ENCODE measurements at regions not wholly inside any gene's neighbourhood (a gene's known extent, or its start where the extent isn't known, plus 50 kb on each side); places are given as distances from the start of the nearest gene placed in this dataset.

DNA sequence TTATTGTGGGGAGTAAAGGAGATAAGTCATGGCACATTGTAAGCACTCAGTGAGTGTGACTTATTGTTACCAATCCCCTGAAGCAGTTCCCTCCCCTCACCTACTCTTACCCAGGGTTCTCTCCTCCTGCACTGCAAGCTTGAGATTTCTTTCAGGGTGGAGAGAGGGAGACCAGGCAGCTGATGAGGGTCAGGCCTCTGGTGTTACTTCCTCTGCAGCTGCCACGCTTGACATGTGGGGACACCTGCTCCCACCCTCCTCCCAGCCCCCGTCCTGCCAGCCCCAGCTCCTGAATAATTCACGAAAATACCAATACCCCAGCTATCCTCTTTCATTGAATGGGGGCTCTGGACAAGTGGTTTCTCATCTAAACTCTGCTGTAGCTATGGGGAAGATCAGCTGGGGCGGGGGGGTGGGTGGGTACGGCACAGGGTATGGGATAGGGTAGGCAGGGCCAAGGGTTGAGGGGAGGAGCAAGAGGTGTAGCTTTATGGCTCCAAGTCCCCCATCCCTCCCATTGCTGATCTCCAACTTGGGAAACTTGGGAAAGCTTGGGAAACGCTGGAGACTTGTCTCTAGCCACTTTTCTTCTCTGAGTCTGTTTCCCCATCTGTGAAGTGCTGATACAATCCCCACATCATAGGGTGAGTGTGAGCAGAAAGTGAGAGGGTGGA, 148.5 kb upstream of the PJA1 start:
- no peak for TF ChIP-seq POLR2A (IDR thresholded peaks at IDR 0.05; ENCODE audit: low read depth, low read length)
- DNase-seq (ENCODE audit: insufficient read length, low spot score), result no peak
- no peak for FAIRE-seq

DNA sequence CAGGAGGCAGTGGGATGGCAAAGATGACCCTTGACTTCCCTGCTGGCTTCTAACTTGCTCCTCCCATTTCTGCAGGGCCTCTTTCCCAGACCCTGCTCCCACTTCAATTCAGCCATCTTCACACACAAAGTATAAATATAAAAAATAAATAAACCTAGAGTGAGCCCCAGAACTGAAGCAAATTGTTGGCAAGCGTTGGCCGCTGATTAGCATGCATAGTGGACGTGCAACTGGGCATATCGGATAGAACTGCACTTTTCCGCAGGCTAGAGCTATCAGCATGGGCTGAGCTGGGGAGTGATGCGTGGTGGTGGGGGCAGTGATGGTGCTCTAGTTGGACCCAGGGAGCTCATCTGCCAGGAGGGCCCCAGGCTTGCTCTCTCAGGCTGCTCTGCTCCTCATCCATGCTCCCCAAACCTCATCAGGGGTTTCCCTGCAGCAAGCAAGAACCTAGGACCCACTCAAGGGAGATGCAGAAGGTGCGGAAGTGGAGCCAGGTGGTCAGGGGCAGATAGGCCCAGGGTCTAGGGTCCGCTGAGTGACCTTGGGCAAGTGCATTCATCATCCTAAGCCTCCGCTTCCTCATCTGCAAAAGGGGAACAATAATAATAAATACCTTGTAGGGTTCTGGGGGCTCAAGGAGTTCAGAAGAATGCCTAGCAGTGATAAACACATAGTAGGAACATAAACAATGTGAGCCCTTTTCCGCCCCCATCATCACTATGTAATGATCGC, 146.8 kb upstream of the PJA1 start:
- no peak for FAIRE-seq
- TF ChIP-seq PAX5 (IDR thresholded peaks at IDR 0.05; ENCODE audit: insufficient read depth, low read length, severe bottlenecking) (no peak), POLR2A (IDR thresholded peaks at IDR 0.05; ENCODE audit: low read depth, low read length) (no peak), SPI1 (IDR thresholded peaks at IDR 0.05; ENCODE audit: low read depth, low read length) (no peak), TAF1 (IDR thresholded peaks at IDR 0.05; ENCODE audit: low read depth, low read length) (no peak), POU2F2 (IDR thresholded peaks at IDR 0.05; ENCODE audit: low read depth, low read length) (no peak), POLR2AphosphoS5 (IDR thresholded peaks at IDR 0.05; ENCODE audit: low read depth, low read length) (no peak)
- DNase-seq (ENCODE audit: insufficient read length, low spot score), result no peak

DNA sequence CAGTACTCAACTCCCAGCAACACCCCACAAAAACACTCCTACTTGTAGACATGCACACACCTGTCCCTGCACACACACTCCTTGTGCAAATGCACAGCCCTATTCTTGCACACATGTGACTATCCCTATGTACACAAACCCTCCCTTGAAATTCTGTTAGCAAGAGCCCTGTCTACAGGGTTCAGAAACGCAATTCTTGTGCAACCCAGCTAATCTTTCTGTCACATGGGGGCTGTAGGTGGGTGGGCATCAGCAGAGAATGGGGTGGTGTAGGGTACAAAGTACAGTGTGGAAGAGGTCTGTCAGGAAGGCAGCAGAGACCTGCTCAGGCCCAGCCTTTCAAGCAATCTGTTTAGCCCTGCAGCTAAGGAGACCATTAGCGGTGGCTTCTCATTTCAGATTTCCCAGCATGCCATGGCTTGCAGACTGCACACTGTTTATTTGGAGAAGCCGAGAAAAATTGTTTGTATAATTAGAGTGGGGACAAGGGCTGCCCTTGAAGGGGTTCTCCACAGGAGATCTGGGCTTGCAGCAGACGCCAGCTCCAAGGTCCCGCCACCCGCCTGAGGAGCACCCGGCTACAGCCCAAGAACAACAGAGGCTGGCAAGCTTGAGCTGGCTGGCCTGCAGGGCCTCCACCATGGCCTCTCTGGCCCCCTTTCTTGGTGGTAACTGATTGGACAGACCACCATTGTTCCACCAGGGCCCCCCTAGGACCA, 144.0 kb upstream of the PJA1 start:
- FAIRE-seq (no peak), DNase-seq (ENCODE audit: insufficient read length, low spot score) (no peak)
- TF ChIP-seq POLR2A (IDR thresholded peaks at IDR 0.05; ENCODE audit: low read depth, low read length) (no peak), TAF1 (IDR thresholded peaks at IDR 0.05; ENCODE audit: low read depth, low read length) (no peak)

DNA sequence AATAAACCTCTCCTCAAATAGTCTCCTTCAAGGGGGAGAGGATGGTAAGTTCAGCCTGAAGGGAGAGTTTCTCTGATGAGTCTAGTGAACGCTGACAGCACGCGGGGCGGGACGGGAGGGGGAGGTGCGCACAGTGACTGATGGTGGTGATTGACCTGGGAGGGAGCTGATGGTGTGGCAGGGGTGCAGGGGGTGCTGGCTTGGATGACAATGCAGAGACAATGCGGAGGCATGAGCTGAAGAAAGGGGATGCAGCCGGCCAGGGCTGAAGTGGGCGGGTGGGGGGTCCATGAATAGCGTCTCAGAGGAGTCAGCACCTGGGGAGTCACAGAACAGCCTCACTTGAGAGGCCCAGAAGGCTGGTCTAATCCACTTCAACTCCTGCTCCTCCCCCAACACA, 142.5 kb upstream of the PJA1 start:
- DNase-seq (ENCODE audit: insufficient read length, low spot score) (no peak), FAIRE-seq (no peak)
- no peak for TF ChIP-seq PAX5 (IDR thresholded peaks at IDR 0.05; ENCODE audit: insufficient read depth, low read length, severe bottlenecking)
- TF ChIP-seq TAF1 (IDR thresholded peaks at IDR 0.05; ENCODE audit: low read depth, low read length), result no peak
- no peak for TF ChIP-seq POLR2A (IDR thresholded peaks at IDR 0.05; ENCODE audit: low read depth, low read length)
- TF ChIP-seq POU2F2 (IDR thresholded peaks at IDR 0.05; ENCODE audit: low read depth, low read length), result no peak
- no peak for TF ChIP-seq SPI1 (IDR thresholded peaks at IDR 0.05; ENCODE audit: low read depth, low read length)
- no peak for TF ChIP-seq POLR2AphosphoS5 (IDR thresholded peaks at IDR 0.05; ENCODE audit: low read depth, low read length)

DNA sequence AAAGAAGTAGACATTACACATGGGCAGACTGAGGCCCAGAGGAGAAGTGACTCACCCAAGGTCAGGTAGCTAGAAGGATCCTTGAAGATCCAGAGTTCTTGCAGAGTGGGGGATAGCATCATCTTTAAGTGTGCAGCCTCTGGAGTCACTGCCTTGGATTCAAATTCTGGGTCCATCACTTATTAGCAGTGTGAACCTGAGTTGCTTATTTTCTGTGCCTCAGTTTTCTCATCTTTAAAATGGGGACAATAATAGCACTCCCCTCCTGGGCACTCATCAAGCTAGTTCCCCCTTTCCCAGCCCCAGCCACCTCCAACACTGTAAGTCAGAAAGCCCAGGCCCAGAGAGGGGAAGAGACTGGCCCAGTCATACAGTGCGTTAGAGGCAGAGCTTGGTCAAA, 141.8 kb upstream of the PJA1 start:
- TF ChIP-seq POLR2A (IDR thresholded peaks at IDR 0.05; ENCODE audit: low read depth, low read length), result no peak
- no peak for TF ChIP-seq PAX5 (IDR thresholded peaks at IDR 0.05; ENCODE audit: insufficient read depth, low read length, severe bottlenecking)
- TF ChIP-seq POLR2AphosphoS5 (IDR thresholded peaks at IDR 0.05; ENCODE audit: low read depth, low read length), result no peak
- no peak for TF ChIP-seq SPI1 (IDR thresholded peaks at IDR 0.05; ENCODE audit: low read depth, low read length)
- no peak for TF ChIP-seq TAF1 (IDR thresholded peaks at IDR 0.05; ENCODE audit: low read depth, low read length)
- TF ChIP-seq POU2F2 (IDR thresholded peaks at IDR 0.05; ENCODE audit: low read depth, low read length), result no peak
- no peak for FAIRE-seq
- DNase-seq (ENCODE audit: insufficient read length, low spot score), result no peak

DNA sequence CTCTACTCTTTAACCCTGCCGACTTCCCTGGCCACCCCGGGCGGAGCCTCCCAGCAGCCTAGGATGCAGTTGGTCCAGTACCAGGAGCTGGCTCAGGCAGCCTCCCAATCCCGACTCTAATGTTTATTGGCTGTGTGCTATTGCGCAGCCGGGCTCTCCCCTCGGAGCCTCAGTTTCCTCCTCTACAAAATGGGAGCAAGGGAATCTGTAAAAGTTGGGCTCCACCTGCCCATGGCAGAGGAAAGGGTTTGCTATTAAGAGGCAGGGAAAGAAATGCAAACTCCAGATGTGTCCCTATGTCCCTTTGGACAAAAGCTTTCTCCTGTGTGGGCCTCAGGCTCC, 140.8 kb upstream of the PJA1 start:
- DNase-seq (ENCODE audit: insufficient read length, low spot score) (no peak), FAIRE-seq (no peak)
- no peak for TF ChIP-seq PAX5 (IDR thresholded peaks at IDR 0.05; ENCODE audit: insufficient read depth, low read length, severe bottlenecking)
- TF ChIP-seq POLR2A (IDR thresholded peaks at IDR 0.05; ENCODE audit: low read depth, low read length), result no peak
- no peak for TF ChIP-seq SPI1 (IDR thresholded peaks at IDR 0.05; ENCODE audit: low read depth, low read length)
- TF ChIP-seq TAF1 (IDR thresholded peaks at IDR 0.05; ENCODE audit: low read depth, low read length), result no peak
- no peak for TF ChIP-seq POU2F2 (IDR thresholded peaks at IDR 0.05; ENCODE audit: low read depth, low read length)
- no peak for TF ChIP-seq POLR2AphosphoS5 (IDR thresholded peaks at IDR 0.05; ENCODE audit: low read depth, low read length)

DNA sequence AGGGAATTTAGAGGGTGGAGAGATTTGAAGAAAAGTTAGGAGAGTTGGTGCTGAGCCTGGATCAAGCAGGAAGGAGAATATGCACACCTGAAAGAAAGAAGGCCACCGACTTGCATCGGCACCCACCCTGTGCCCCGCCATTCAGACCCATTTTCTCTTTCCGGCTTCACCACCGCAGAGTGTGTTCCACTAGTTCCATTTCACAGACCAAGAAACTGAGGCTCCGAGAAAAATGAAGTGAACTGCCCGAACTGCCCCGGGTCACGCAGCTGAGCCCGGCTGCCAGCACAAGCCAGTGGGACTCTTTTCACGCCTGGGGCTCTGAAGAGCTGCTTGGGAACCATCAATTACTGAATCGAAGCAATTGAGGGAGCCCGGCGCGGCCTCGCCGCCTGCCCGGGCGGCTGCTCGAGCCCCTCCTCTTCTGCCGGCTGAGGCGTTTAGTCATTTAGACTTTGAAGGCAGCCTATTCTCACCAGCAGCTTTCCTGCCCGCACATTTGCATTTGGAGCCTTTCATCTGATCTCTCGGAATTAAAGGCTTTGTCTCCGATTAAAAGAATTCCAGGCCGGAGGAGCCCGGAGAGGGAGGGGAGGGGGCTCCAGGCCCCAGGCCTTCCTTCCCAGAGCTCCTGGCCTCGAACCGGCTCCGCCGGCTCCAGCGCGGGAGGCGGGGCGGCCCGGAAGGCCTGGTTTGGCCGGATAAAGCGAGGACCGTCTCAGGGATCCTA, 140.2 kb upstream of the PJA1 start:
- TF ChIP-seq POLR2A (IDR thresholded peaks at IDR 0.05; ENCODE audit: low read depth, low read length) (no peak), TAF1 (IDR thresholded peaks at IDR 0.05; ENCODE audit: low read depth, low read length) (no peak), PAX5 (IDR thresholded peaks at IDR 0.05; ENCODE audit: insufficient read depth, low read length, severe bottlenecking) (no peak), POLR2AphosphoS5 (IDR thresholded peaks at IDR 0.05; ENCODE audit: low read depth, low read length) (no peak), SPI1 (IDR thresholded peaks at IDR 0.05; ENCODE audit: low read depth, low read length) (no peak), POU2F2 (IDR thresholded peaks at IDR 0.05; ENCODE audit: low read depth, low read length) (no peak)
- DNase-seq (ENCODE audit: insufficient read length, low spot score), result no peak
- no peak for FAIRE-seq

GRCh38 chrX:69303231-69303630, 138.0 kb upstream of the PJA1 start:
- no peak for TF ChIP-seq POLR2AphosphoS5 (IDR thresholded peaks at IDR 0.05; ENCODE audit: low read depth, low read length)
- no peak for TF ChIP-seq POLR2A (IDR thresholded peaks at IDR 0.05; ENCODE audit: low read depth, low read length)
- no peak for TF ChIP-seq POU2F2 (IDR thresholded peaks at IDR 0.05; ENCODE audit: low read depth, low read length)
- no peak for TF ChIP-seq SPI1 (IDR thresholded peaks at IDR 0.05; ENCODE audit: low read depth, low read length)
- no peak for TF ChIP-seq PAX5 (IDR thresholded peaks at IDR 0.05; ENCODE audit: insufficient read depth, low read length, severe bottlenecking)
- no peak for TF ChIP-seq TAF1 (IDR thresholded peaks at IDR 0.05; ENCODE audit: low read depth, low read length)
- DNase-seq (ENCODE audit: insufficient read length, low spot score) (no peak), FAIRE-seq (no peak)

- DNase-seq (ENCODE audit: insufficient read length, low spot score), result no peak
- FAIRE-seq, result no peak
- TF ChIP-seq POU2F2 (IDR thresholded peaks at IDR 0.05; ENCODE audit: low read depth, low read length) (no peak), POLR2AphosphoS5 (IDR thresholded peaks at IDR 0.05; ENCODE audit: low read depth, low read length) (no peak), SPI1 (IDR thresholded peaks at IDR 0.05; ENCODE audit: low read depth, low read length) (no peak), POLR2A (IDR thresholded peaks at IDR 0.05; ENCODE audit: low read depth, low read length) (no peak), PAX5 (IDR thresholded peaks at IDR 0.05; ENCODE audit: insufficient read depth, low read length, severe bottlenecking) (no peak), TAF1 (IDR thresholded peaks at IDR 0.05; ENCODE audit: low read depth, low read length) (no peak)
Observed at GRCh38 chrX:69299951-69300714, 134.9 kb upstream of the PJA1 start.
